ENCODE measurements at regions not wholly inside any gene's neighbourhood (a gene's known extent, or its start where the extent isn't known, plus 50 kb on each side); places are given as distances from the start of the nearest gene placed in this dataset.
"Not testable (repeated sequence)": the region's sequence is repeated elsewhere in the genome, so short reads cannot be mapped to it uniquely, and the experiment has no call there.

- H3K36me3 ChIP-seq; DNase-seq; H3K4me3 ChIP-seq; H3K4me1 ChIP-seq; intact Hi-C loops (cut with DNase I; ENCODE audit: low total_unique reads); H3K27me3 ChIP-seq; in situ Hi-C loops (cut with MboI; ENCODE audit: low sequenced_read_pairs in 4 of 4); H3K9me3 ChIP-seq; ATAC-seq; H3K27ac ChIP-seq: not testable (repeated sequence)
Measured at GRCh38 chr2:87262184-87262702, 240.6 kb upstream of the PLGLB1 start.

DNA sequence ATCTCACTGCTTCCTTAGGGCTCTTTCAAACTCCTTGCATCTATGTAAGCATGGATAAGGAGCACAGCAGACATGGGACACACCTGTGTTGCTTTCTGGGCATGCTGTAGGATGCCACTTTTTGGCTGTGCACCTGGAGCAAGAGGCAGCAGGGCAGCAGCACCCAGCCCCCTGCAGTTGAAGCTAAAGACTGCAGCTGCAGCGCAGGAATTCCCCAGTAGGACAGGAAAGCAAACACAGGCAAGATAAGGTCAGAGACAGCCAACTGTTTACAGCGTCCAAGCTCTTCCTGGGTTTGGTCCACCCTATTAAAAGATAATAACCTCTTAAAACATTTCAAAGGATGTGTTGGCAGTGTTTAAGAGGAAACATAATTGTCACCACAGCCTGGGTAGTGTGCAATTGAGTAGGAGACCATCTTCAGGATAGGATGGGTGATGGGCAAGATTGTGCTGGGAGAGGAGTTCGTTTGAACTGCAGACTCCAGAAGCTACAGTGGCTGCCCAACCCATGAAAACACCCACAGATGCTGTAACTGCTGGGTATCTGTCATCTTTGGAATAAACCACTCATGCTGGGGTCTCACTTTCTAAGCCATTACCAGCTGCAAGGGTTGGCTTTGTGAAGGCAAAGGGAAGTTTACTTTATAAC lies 242.3 kb upstream of the PLGLB1 start:
- H3K27me3 ChIP-seq; intact Hi-C loops (cut with DNase I; ENCODE audit: low total_unique reads); ATAC-seq; H3K4me3 ChIP-seq; H3K27ac ChIP-seq; H3K36me3 ChIP-seq; DNase-seq; in situ Hi-C loops (cut with MboI; ENCODE audit: low sequenced_read_pairs in 4 of 4); H3K4me1 ChIP-seq; H3K9me3 ChIP-seq: not testable (repeated sequence)

GRCh38 chr2:87275192-87275591 lies 253.5 kb upstream of the PLGLB1 start:
- ATAC-seq; H3K27me3 ChIP-seq; H3K36me3 ChIP-seq; H3K27ac ChIP-seq; H3K9me3 ChIP-seq; DNase-seq; H3K4me3 ChIP-seq; in situ Hi-C loops (cut with MboI; ENCODE audit: low sequenced_read_pairs in 4 of 4); H3K4me1 ChIP-seq; intact Hi-C loops (cut with DNase I; ENCODE audit: low total_unique reads): not testable (repeated sequence)

- ATAC-seq, result peak; percentile 61 to 74
- intact Hi-C loops (cut with DNase I; ENCODE audit: low total_unique reads); H3K9me3 ChIP-seq; H3K27ac ChIP-seq; in situ Hi-C loops (cut with MboI; ENCODE audit: low sequenced_read_pairs in 4 of 4); H3K36me3 ChIP-seq; DNase-seq; H3K27me3 ChIP-seq; H3K4me3 ChIP-seq; H3K4me1 ChIP-seq: not testable (repeated sequence)
Measured at GRCh38 chr2:87275974-87276629, 254.5 kb upstream of the PLGLB1 start.

DNA sequence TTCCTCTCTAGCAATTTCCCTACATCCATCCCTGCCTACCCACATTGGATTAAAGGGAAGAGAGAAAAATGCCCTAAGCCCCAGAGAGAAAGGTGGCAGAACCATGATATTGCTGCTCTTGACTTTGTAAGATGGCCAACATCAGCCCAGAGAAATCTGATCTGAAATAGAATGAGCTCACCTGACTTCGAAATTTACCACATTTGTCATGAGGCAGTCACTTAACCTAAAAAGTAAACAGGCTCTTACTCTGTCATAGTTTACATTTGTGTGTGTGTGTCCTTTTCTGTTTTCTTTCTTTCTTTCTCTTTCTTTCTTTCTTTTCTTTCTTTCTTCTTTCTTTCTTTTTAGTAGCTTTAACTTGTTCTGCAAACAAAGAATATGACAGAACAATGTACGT lies 255.0 kb upstream of the PLGLB1 start:
- DNase-seq; intact Hi-C loops (cut with DNase I; ENCODE audit: low total_unique reads); in situ Hi-C loops (cut with MboI; ENCODE audit: low sequenced_read_pairs in 4 of 4); H3K4me1 ChIP-seq; H3K27ac ChIP-seq; H3K9me3 ChIP-seq; H3K4me3 ChIP-seq; H3K27me3 ChIP-seq; H3K36me3 ChIP-seq: not testable (repeated sequence)
- ATAC-seq, result peak in 1 of 2 donors; percentile 78

DNA sequence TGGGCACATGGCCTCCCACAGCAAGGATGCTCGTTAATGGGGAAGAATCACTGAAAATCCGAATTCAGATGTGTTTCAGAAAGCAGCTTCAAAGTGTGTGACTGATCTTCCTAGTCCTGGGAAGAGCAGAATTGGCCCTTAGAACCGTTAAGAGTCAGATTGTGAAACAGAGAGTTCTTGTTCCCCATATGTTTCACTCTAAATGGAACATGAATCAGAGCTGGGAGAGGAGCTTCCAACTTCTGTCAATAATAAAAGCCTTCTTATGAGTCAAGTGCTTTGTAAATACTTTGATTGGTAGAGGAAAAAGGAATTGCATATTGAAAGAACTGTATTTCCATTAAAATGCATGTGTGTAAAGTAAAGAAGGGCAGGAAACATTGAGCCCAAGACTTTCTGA lies 256.1 kb upstream of the PLGLB1 start:
- H3K27ac ChIP-seq; in situ Hi-C loops (cut with MboI; ENCODE audit: low sequenced_read_pairs in 4 of 4): not testable (repeated sequence)

DNA sequence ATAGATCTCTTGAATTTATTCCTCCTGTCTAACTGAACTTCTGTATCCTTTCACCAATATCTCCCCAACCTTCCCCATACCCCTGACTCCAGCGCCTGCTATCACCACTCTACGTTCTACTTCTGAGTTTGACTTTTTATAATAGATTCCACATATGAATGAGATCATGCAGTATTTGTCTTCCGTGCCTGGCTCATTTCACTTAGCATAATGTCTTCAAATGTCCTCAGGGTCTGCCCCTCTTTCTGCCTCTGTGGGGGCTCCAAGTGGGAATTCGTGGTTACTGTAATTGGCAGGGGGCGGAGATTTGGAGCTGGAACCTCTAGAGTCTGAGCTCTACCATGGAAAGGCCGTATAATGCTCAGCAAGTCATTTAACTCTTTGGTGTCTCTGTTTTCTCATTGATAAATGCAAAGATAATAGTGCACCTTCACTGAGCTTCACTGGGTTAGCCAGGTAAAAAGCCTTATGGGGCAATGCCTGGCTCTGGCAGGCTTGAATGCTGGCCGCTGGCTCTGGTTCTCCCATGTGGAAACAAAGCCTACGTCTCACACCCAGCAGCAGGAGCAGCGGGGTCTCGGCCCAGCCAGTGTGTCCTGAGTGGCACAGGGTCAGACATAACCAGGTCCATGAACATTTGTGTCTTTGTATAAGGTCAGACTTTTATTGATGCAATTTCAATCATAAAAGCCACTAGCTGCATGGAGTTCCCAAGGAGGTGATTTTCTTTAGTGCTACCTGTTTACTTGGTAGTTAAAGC lies 259.1 kb upstream of the PLGLB1 start:
- ATAC-seq; H3K4me3 ChIP-seq; H3K27ac ChIP-seq; H3K36me3 ChIP-seq; H3K9me3 ChIP-seq; H3K4me1 ChIP-seq; intact Hi-C loops (cut with DNase I; ENCODE audit: low total_unique reads); H3K27me3 ChIP-seq; in situ Hi-C loops (cut with MboI; ENCODE audit: low sequenced_read_pairs in 4 of 4); DNase-seq: not testable (repeated sequence)

More for the DNA sequence above, 256.1 kb upstream of the PLGLB1 start:
- DNase-seq; H3K9me3 ChIP-seq; H3K27me3 ChIP-seq; intact Hi-C loops (cut with DNase I; ENCODE audit: low total_unique reads); H3K4me3 ChIP-seq; H3K4me1 ChIP-seq; H3K36me3 ChIP-seq: not testable (repeated sequence)
- peak in 1 of 2 donors; percentile 78 for ATAC-seq

DNA sequence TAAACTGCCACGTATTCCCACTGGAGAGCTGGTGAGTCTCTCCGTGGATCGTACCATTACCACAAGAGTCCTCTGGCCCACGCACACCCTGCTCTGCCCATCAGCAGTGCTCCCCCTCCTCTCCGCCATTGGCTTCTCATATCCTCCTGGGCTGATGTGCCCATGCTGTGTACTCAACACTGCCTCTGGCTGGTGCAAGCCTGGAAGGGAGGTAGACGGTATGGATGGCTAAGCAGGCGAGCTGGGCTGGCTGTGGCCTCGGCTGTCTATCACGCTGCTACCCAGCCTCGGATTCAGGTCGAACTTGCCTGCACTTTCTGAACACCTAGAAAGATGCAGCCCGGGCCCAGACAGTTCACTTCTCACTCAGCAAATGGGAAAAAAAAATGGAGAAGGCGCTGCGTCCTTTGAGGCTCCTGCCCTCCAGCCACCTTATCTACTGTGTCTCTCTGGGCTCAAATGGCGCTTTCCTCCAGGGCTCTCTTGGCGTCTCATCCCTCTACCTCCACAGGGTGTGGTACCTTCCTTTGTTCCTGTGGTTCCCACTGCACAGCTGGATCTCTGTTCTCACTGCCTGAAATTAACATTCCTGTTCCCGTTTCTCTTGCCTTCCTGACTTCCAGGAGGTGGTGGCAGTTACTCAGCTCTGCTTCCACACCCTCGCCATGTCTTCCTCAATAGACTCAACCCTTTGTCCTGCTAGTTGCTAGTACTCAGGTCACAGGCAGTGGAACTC lies 262.3 kb upstream of the PLGLB1 start:
- in situ Hi-C loops (cut with MboI; ENCODE audit: low sequenced_read_pairs in 4 of 4); DNase-seq; H3K4me1 ChIP-seq; H3K27ac ChIP-seq; H3K9me3 ChIP-seq; H3K27me3 ChIP-seq; ATAC-seq; intact Hi-C loops (cut with DNase I; ENCODE audit: low total_unique reads); H3K4me3 ChIP-seq; H3K36me3 ChIP-seq: not testable (repeated sequence)

DNA sequence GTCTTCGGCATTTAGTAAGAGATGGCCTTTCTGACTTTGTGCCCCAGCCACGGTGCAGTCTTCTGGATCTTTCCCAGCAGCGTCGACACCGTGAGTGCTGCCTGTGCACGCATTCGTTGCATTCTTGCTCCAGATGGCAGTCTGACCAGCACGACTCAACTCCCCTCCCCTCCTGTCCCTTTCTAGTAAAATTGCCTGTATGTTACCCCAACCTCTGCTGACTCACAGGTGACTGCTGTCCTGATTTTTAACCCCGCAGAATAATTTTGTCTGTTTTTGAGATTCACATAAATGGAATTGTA lies 262.8 kb upstream of the PLGLB1 start:
- in situ Hi-C loops (cut with MboI; ENCODE audit: low sequenced_read_pairs in 4 of 4), result not testable (repeated sequence)

GRCh38 chr2:87285139-87285538 lies 263.5 kb upstream of the PLGLB1 start:
- ATAC-seq; H3K27ac ChIP-seq; H3K4me3 ChIP-seq; H3K27me3 ChIP-seq; H3K36me3 ChIP-seq; DNase-seq; H3K9me3 ChIP-seq; intact Hi-C loops (cut with DNase I; ENCODE audit: low total_unique reads); in situ Hi-C loops (cut with MboI; ENCODE audit: low sequenced_read_pairs in 4 of 4); H3K4me1 ChIP-seq: not testable (repeated sequence)

More for the DNA sequence above, 262.8 kb upstream of the PLGLB1 start:
- H3K9me3 ChIP-seq; intact Hi-C loops (cut with DNase I; ENCODE audit: low total_unique reads); H3K27ac ChIP-seq; H3K36me3 ChIP-seq; H3K27me3 ChIP-seq; H3K4me3 ChIP-seq; H3K4me1 ChIP-seq; ATAC-seq; DNase-seq: not testable (repeated sequence)

GRCh38 chr2:87290566-87291307 lies 269.1 kb upstream of the PLGLB1 start:
- DNase-seq; H3K27me3 ChIP-seq; H3K27ac ChIP-seq; H3K9me3 ChIP-seq; in situ Hi-C loops (cut with MboI; ENCODE audit: low sequenced_read_pairs in 4 of 4); H3K36me3 ChIP-seq; H3K4me3 ChIP-seq; H3K4me1 ChIP-seq; intact Hi-C loops (cut with DNase I; ENCODE audit: low total_unique reads); ATAC-seq: not testable (repeated sequence)
